ENCODE measurements at regions not wholly inside any gene's neighbourhood (a gene's known extent, or its start where the extent isn't known, plus 50 kb on each side); places are given as distances from the start of the nearest gene placed in this dataset.

DNA sequence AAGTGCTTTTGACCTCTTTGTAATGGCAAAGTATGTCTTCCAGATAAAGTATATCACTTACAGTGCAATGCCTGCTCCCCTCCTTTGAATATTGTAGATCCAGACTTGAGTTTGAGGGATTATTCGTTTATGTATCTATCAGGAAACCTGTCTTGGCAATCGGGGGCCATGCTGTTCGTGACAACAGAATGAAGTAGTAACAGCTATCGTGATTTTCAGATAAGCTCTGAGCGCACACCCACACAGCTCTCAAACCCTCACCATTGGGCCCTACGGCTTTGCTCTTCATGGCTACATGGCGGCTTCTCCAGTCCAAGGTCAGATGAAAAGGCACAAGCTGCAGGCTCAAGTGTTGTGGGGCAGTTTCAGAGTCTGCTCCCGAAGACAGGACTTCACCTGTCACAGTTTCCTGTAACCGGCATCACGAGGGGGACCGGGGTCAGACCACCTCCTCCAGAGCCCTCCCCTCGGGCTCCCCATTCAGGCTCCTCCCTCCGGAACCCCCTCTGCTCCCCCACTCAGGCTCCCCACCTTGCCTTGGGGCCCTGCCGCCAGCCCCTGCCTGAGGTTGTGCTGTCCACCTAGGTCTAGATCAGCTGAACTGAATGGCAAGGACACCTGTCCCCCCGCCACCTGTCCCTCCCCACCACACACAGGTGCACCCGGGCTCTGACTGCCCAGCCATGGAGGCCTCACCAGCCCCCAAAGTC is 292.5 kb upstream of the SALL3 start:
- H3K27me3 ChIP-seq (replicated peaks in 1 of 7), result peaks cover 0 to 17% (median 0%) of the 10 kb centered on the region in 7 donors
- intact Hi-C loops (cut with DNase I; ENCODE audit: low total_unique reads), result no loop called here
- H3K9me3 ChIP-seq, result no peaks in the 10 kb centered on the region
- TF ChIP-seq, protein P1, sequence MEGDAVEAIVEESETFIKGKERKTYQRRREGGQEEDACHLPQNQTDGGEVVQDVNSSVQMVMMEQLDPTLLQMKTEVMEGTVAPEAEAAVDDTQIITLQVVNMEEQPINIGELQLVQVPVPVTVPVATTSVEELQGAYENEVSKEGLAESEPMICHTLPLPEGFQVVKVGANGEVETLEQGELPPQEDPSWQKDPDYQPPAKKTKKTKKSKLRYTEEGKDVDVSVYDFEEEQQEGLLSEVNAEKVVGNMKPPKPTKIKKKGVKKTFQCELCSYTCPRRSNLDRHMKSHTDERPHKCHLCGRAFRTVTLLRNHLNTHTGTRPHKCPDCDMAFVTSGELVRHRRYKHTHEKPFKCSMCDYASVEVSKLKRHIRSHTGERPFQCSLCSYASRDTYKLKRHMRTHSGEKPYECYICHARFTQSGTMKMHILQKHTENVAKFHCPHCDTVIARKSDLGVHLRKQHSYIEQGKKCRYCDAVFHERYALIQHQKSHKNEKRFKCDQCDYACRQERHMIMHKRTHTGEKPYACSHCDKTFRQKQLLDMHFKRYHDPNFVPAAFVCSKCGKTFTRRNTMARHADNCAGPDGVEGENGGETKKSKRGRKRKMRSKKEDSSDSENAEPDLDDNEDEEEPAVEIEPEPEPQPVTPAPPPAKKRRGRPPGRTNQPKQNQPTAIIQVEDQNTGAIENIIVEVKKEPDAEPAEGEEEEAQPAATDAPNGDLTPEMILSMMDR (IDR thresholded peaks at IDR 0.05 in 8 of 11, conservative IDR thresholded peaks at IDR 0.05 in 3 of 11), result no peak
- no peak for TF ChIP-seq POLR2A (IDR thresholded peaks at IDR 0.05)
- TF ChIP-seq POLR2AphosphoS5 (IDR thresholded peaks at IDR 0.05), result no peak
- H3K4me3 ChIP-seq, result no peak overlapping the region
- no peaks in the 10 kb centered on the region for H3K4me1 ChIP-seq
- DNase-seq, result no peak
- H3K36me3 ChIP-seq, result no peaks in the 10 kb centered on the region
- no peak overlapping the region for H3K27ac ChIP-seq
- WGBS, 5 donors, result 82 to 88% (median 85%) methylated on average over 15 to 16 of the region's 16 CpGs

DNA sequence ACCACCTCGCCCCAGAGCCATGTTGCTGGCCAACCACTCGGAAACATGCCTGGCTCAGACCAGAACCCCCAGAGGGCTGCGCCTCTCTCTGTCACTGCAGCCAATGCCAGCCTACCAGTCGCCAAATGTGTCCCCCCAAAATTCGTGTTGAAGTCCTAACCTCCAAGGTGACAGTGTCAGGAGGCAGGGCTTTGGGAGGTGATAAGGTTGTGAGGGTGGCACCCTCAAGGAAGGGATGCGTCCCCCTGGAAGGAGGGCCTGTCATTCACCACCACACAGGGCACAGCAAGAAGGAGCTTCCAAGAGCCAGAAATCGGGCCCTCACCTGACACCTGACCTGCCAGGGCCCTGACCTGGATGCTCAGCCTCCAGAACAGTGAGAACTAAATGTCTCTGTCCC is 291.9 kb upstream of the SALL3 start:
- no peaks in the 10 kb centered on the region for H3K9me3 ChIP-seq
- TF ChIP-seq POLR2A (IDR thresholded peaks at IDR 0.05) (no peak), POLR2AphosphoS5 (IDR thresholded peaks at IDR 0.05) (no peak)
- TF ChIP-seq, protein P1 (IDR thresholded peaks at IDR 0.05 in 8 of 11, conservative IDR thresholded peaks at IDR 0.05 in 3 of 11), result no peak
- H3K27me3 ChIP-seq (replicated peaks in 1 of 7), result peaks cover 0 to 15% (median 0%) of the 10 kb centered on the region in 7 donors
- intact Hi-C loops (cut with DNase I; ENCODE audit: low total_unique reads), result no loop called here
- no peak overlapping the region for H3K4me3 ChIP-seq
- H3K27ac ChIP-seq, result no peak overlapping the region
- no peaks in the 10 kb centered on the region for H3K4me1 ChIP-seq
- no peaks in the 10 kb centered on the region for H3K36me3 ChIP-seq
- WGBS, 5 donors, result 66 to 86% (median 79%) methylated on average over 5 to 7 of the region's 7 CpGs
- no peak for DNase-seq

DNA sequence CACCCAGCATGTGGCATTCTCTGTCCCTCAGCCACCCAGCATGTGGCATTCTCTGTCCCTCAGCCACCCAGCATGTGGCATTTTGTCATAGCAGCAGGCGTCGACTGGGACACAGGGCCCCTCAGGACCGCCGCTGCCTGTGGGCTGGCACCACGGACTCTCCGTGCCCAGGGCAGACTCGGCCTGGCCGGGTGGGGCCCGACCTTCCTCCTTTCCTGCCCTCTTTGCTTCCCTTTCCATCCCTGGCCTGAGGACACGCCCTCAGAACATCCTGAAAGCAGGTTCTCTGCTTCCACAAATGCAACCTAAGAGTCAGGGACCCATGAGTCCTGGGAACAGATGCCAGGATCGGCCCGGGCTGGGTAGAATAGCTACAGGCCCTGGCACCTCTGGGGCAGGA is 291.4 kb upstream of the SALL3 start:
- no peaks in the 10 kb centered on the region for H3K9me3 ChIP-seq
- WGBS, 5 donors, result 68 to 80% (median 69%) methylated on average over 12 of the region's 12 CpGs
- intact Hi-C loops (cut with DNase I; ENCODE audit: low total_unique reads), result no loop called here

DNA sequence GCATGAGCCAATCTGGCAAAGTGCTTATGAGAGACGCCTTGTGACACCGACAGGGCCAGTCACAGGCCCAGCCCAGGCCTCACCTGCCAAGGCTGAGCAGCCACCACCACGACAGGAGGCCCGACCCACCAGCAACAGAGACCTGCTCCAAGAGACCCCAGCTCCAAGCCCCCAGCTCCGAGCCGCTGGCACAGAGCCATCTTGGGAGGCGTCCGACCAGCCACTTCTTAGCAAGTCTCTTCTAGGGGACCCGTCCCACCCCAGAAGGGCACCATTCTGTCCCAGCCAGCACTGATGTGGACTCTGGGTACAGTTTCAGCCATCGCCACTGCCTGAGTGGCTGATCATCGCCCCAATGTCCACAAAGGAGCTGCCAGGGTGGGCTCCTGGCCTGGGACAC is 290.7 kb upstream of the SALL3 start:
- Histone ChIP-seq H3K27me3 (replicated peaks in 1 of 7) (peaks cover 0 to 3% (median 0%) of the 10 kb centered on the region in 7 donors), H3K4me1 (no peaks in the 10 kb centered on the region), H3K4me3 (no peak overlapping the region), H3K27ac (no peak overlapping the region), H3K9me3 (no peaks in the 10 kb centered on the region), H3K36me3 (no peaks in the 10 kb centered on the region)
- intact Hi-C loops (cut with DNase I; ENCODE audit: low total_unique reads), result no loop called here
- WGBS, 5 donors, result 77 to 98% (median 86%) methylated on average over 7 to 11 of the region's 11 CpGs
- TF ChIP-seq POLR2A (IDR thresholded peaks at IDR 0.05), result no peak
- TF ChIP-seq, protein P1 (IDR thresholded peaks at IDR 0.05 in 8 of 11, conservative IDR thresholded peaks at IDR 0.05 in 3 of 11), result no peak
- no peak for TF ChIP-seq POLR2AphosphoS5 (IDR thresholded peaks at IDR 0.05)
- DNase-seq, result no peak

More for the DNA sequence above, 291.4 kb upstream of the SALL3 start:
- DNase-seq, result no peak
- Histone ChIP-seq H3K27ac (no peak overlapping the region), H3K4me1 (no peaks in the 10 kb centered on the region), H3K27me3 (replicated peaks in 1 of 7) (peaks cover 0 to 10% (median 0%) of the 10 kb centered on the region in 7 donors), H3K4me3 (no peak overlapping the region), H3K36me3 (no peaks in the 10 kb centered on the region)
- TF ChIP-seq, protein P1 (IDR thresholded peaks at IDR 0.05 in 8 of 11, conservative IDR thresholded peaks at IDR 0.05 in 3 of 11), result no peak
- no peak for TF ChIP-seq POLR2A (IDR thresholded peaks at IDR 0.05)
- TF ChIP-seq POLR2AphosphoS5 (IDR thresholded peaks at IDR 0.05), result no peak

Data from spleen (tissue), 11 donors.